Karpas-422 (cell line): ENCODE measurements at regions not wholly inside any gene's neighbourhood (a gene's known extent, or its start where the extent isn't known, plus 50 kb on each side); places are given as distances from the start of the nearest gene placed in this dataset.
"Not testable (repeated sequence)": the region's sequence is repeated elsewhere in the genome, so short reads cannot be mapped to it uniquely, and the experiment has no call there.

Experiments
- DNase-seq: peaks from one replicate; pipeline ENCODE4 v3.0.0-alpha.2; 2015
- H2AFZ ChIP-seq: fragments of 200-600 bp; sonication (generic); 2 replicates; pipeline ENCODE4 v1.6.1; 2014; ENCODE audit warnings: antibody characterized with exemption, low read length, mixed read lengths
- H3K27ac ChIP-seq: fragments of 200-600 bp; sonication (generic); 2 replicates; pipeline ENCODE4 v1.5.1; 2014; ENCODE audit warnings: mild to moderate bottlenecking, low read length, moderate library complexity
- H3K27me3 ChIP-seq: fragments of 200-600 bp; sonication (generic); 2 replicates; pipeline ENCODE4 v1.6.1; 2014; ENCODE audit warnings: low read length, mixed read lengths
- H3K36me3 ChIP-seq: fragments of 200-600 bp; sonication (generic); 2 replicates; pipeline ENCODE4 v1.6.1; 2014; ENCODE audit warnings: low read length, mixed read lengths; ENCODE audit not compliant: insufficient read depth
- H3K4me1 ChIP-seq: fragments of 200-600 bp; sonication (generic); 2 replicates; pipeline ENCODE4 v1.6.1; 2014; ENCODE audit warnings: mild to moderate bottlenecking, low read length, mixed read lengths
- H3K4me2 ChIP-seq: fragments of 200-600 bp; sonication (generic); 2 replicates; pipeline ENCODE4 v1.6.1; 2014; ENCODE audit warnings: low read length, low read depth, mild to moderate bottlenecking; ENCODE audit not compliant: poor library complexity, severe bottlenecking
- H3K4me3 ChIP-seq: fragments of 200-600 bp; sonication (generic); 2 replicates; pipeline ENCODE4 v1.5.1; 2014; ENCODE audit warnings: mild to moderate bottlenecking, antibody characterized with exemption, low read length, mixed read lengths
- H3K79me2 ChIP-seq: fragments of 200-600 bp; sonication (generic); 2 replicates; pipeline ENCODE4 v1.6.1; 2014; ENCODE audit warnings: mild to moderate bottlenecking, low read length, mixed read lengths
- H3K9ac ChIP-seq: fragments of 200-600 bp; sonication (generic); 2 replicates; pipeline ENCODE4 v1.6.0; 2014; ENCODE audit warnings: low read length
- H3K9me2 ChIP-seq: fragments of 200-600 bp; sonication (generic), shearing (Covaris generic); replicated peaks from 2 replicates; pipeline ENCODE4 v1.6.0; 2014; ENCODE audit warnings: mild to moderate bottlenecking, low read length, moderate library complexity; ENCODE audit not compliant: insufficient read depth
- H3K9me3 ChIP-seq: fragments of 300-700, 200-600 bp; sonication (generic); 2 replicates; pipeline ENCODE4 v1.6.1; 2014; ENCODE audit warnings: low read length, mixed read lengths
- H4K20me1 ChIP-seq: fragments of 200-600 bp; sonication (generic); 2 replicates; pipeline ENCODE4 v1.6.1; 2014; ENCODE audit warnings: mild to moderate bottlenecking, antibody characterized with exemption, low read length, low read depth; ENCODE audit not compliant: insufficient read depth

DNA sequence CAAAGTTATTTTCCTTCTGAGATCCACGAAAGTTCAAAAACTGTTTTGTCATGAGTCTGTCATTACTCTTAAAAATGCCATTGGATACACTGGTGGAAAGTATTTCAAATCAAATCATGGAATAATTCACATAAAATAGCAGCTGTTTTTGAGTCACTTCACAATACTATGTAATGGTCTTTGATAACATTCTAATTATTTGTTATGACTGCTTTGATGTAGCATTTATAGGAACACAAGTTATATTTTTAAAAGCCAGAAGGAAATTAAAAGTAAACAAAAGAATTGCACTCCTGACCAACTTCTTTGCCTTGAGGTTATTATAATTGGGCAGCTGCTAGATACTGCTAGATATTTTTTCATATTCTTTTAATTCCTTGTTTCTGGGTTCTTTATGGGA, 473.2 kb downstream of the CCER1 start:
- Histone ChIP-seq H3K4me3 (no peak overlapping the region), H3K79me2 (no peaks in the 10 kb centered on the region), H3K27me3 (no peaks in the 10 kb centered on the region), H3K9me2 (no peaks in the 10 kb centered on the region), H3K9me3 (peaks cover 9% of the 10 kb centered on the region; the same call in 1 of the 2 replicates), H3K27ac (no peak overlapping the region), H3K4me2 (no peak overlapping the region), H3K9ac (no peak overlapping the region), H3K36me3 (no peaks in the 10 kb centered on the region), H2AFZ (no peak overlapping the region), H3K4me1 (no peaks in the 10 kb centered on the region), H4K20me1 (no peaks in the 10 kb centered on the region)
- no peak for DNase-seq

DNA sequence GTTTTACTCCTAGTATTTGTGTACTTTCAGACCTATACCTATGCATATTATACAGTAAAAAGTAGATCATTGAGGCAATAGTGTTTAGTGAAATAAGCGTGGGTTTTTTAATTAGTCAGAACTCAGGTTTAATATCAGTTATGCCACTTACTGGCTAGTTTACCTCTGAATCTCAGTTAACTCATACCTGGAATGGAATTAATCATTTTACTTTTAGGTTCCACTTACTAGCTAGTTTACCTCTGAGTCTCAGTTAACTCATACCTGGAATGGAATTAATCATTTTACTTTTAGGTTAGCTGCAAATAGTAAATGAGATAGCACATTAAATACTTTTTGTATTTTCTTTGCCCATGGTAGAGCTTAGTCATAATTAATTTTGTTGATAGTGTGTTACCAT, 475.7 kb downstream of the CCER1 start:
- Histone ChIP-seq H3K36me3 (no peaks in the 10 kb centered on the region), H4K20me1 (no peaks in the 10 kb centered on the region), H3K27me3 (no peaks in the 10 kb centered on the region), H3K9me3 (peaks cover 9% of the 10 kb centered on the region; the same call in 1 of the 2 replicates), H3K79me2 (no peaks in the 10 kb centered on the region), H3K4me2 (no peak overlapping the region), H2AFZ (no peak overlapping the region), H3K9ac (no peak overlapping the region), H3K27ac (no peak overlapping the region), H3K4me1 (no peaks in the 10 kb centered on the region), H3K4me3 (no peak overlapping the region), H3K9me2 (no peaks in the 10 kb centered on the region)
- DNase-seq = no peak

DNA sequence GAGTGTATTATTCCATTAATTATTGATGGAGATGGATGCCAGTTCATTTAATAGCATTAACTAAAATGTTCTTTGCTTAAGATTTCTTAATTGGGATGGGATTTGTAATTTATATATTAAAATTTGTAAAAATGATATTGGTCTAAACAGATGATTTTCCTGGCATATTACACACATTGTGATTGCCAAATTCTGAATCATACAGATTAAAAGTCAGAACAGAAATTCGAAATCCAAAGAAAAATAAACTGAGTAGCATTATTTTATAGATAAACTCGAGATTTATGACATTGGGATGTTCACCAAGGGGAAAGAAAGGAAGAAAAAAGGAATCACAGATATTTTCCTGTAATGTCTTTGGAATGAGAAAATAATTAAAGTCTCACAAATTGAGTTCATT, 481.1 kb downstream of the CCER1 start:
- Histone ChIP-seq H3K4me2 (no peak overlapping the region), H3K27me3 (no peaks in the 10 kb centered on the region), H3K4me3 (no peak overlapping the region), H3K9me2 (no peaks in the 10 kb centered on the region), H3K4me1 (no peaks in the 10 kb centered on the region), H2AFZ (no peak overlapping the region), H3K9me3 (peaks cover 3% of the 10 kb centered on the region; the same call in 1 of the 2 replicates), H4K20me1 (no peaks in the 10 kb centered on the region), H3K27ac (no peak overlapping the region), H3K36me3 (no peaks in the 10 kb centered on the region), H3K79me2 (no peaks in the 10 kb centered on the region), H3K9ac (no peak overlapping the region)
- no peak for DNase-seq

DNA sequence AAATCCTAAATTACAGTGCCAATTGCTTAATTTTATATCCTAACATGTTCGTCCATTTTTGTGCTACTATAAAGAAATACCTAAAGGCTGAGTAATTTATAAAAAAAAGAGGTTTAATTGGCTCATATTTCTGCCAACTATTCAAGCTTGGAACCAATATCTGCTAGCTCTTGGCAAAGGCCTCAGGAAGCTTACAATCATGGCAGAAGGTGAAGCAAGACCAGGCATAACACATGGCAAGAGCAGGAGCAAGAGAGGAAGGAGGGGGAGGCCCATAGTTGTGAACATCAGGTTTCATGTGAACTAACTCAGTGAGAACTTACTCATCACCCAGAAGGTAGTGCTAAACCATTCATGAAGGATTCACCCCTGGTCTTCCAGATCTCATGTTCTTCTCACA, 494.3 kb downstream of the CCER1 start:
- no peak overlapping the region for H3K27ac ChIP-seq
- H3K79me2 ChIP-seq = no peaks in the 10 kb centered on the region
- H3K9me3 ChIP-seq = peaks cover 9% of the 10 kb centered on the region
- no peaks in the 10 kb centered on the region for H3K27me3 ChIP-seq
- DNase-seq = no peak
- H3K4me3 ChIP-seq = no peak overlapping the region
- no peak overlapping the region for H3K4me2 ChIP-seq
- H3K9ac ChIP-seq = no peak overlapping the region
- H3K9me2 ChIP-seq = no peaks in the 10 kb centered on the region
- no peaks in the 10 kb centered on the region for H4K20me1 ChIP-seq
- H3K4me1 ChIP-seq = no peaks in the 10 kb centered on the region
- H2AFZ ChIP-seq = no peak overlapping the region
- H3K36me3 ChIP-seq = no peaks in the 10 kb centered on the region

DNA sequence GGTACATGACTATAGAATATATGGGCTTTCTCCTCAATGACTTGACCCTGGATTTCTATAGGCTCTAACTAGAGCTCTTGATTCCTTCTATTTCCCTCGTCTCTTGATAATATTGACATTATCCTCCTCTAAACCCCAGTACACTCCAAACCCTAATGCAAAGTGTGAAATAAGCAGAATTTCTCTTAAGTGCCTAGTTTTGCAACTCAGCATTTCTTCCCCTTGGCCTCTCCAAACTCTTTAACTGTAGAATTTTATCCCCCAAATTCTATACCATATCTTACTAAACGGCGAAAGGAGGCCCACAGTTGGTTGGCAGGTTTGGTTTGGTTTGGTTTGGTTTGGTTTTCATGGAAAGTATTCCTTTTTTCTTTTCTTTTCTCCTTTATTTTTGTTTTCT, 498.7 kb downstream of the CCER1 start:
- no peaks in the 10 kb centered on the region for H3K9me2 ChIP-seq
- H3K27ac ChIP-seq = no peak overlapping the region
- no peaks in the 10 kb centered on the region for H3K4me1 ChIP-seq
- H3K9me3 ChIP-seq = peaks cover 7% of the 10 kb centered on the region; the same call in 1 of the 2 replicates
- no peaks in the 10 kb centered on the region for H3K27me3 ChIP-seq
- H4K20me1 ChIP-seq = no peaks in the 10 kb centered on the region
- no peak for DNase-seq
- no peak overlapping the region for H3K4me3 ChIP-seq
- H3K36me3 ChIP-seq = no peaks in the 10 kb centered on the region
- H3K4me2 ChIP-seq = no peak overlapping the region
- no peak overlapping the region for H2AFZ ChIP-seq
- no peak overlapping the region for H3K9ac ChIP-seq
- H3K79me2 ChIP-seq = no peaks in the 10 kb centered on the region

DNA sequence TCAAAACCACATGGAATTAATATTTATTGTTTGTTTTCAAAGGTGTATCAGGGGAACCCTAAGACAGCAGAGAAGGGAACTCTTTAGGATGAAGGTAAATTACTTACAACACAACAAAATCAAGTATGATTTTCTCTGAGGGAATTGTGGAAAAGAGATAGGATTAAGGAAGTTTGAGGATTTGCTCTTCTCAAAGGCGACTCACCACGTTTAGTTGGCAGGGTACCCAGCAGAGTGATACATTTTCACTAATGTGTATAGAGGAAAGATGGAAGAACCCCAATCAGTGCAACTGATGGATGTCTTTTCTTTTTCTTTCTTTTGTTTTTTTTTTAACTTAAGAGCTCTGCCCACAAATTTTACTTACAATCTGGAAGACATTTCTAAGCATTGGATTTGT, 499.2 kb downstream of the CCER1 start:
- Histone ChIP-seq H3K9me2 (no peaks in the 10 kb centered on the region), H3K9ac (no peak overlapping the region), H3K79me2 (no peaks in the 10 kb centered on the region), H3K27ac (no peak overlapping the region), H3K4me1 (no peaks in the 10 kb centered on the region), H3K4me2 (no peak overlapping the region), H3K36me3 (no peaks in the 10 kb centered on the region), H3K27me3 (no peaks in the 10 kb centered on the region), H3K4me3 (no peak overlapping the region), H3K9me3 (peaks cover 7% of the 10 kb centered on the region; the same call in 1 of the 2 replicates), H4K20me1 (no peaks in the 10 kb centered on the region), H2AFZ (no peak overlapping the region)
- DNase-seq = no peak

DNA sequence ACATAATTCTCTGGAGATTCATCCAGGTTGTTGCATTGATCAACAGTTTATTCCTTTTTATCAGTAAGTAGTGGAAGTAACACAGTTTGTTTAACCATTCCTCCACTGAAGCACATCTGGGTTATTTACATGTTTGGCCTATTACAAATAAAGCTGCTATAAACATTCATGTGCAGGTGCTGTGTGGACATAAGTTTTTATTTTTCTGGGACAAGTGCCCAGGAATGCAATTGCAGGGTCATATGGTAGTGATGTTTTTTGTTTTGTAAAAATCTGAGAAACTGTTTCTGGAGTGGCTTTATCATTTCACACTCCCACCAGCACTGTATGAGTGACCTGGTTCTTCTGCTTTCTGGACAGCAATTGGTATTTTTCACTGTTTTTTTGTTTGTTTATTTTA, 505.4 kb downstream of the CCER1 start:
- no peak overlapping the region for H3K9ac ChIP-seq
- H3K36me3 ChIP-seq = no peaks in the 10 kb centered on the region
- H3K4me2 ChIP-seq = no peak overlapping the region
- no peaks in the 10 kb centered on the region for H3K4me1 ChIP-seq
- H3K79me2 ChIP-seq = no peaks in the 10 kb centered on the region
- H2AFZ ChIP-seq = no peak overlapping the region
- no peaks in the 10 kb centered on the region for H3K27me3 ChIP-seq
- H4K20me1 ChIP-seq = no peaks in the 10 kb centered on the region
- no peak for DNase-seq
- peaks cover 7% of the 10 kb centered on the region; the same call in 1 of the 2 replicates for H3K9me3 ChIP-seq
- no peaks in the 10 kb centered on the region for H3K9me2 ChIP-seq
- H3K4me3 ChIP-seq = no peak overlapping the region
- no peak overlapping the region for H3K27ac ChIP-seq

DNA sequence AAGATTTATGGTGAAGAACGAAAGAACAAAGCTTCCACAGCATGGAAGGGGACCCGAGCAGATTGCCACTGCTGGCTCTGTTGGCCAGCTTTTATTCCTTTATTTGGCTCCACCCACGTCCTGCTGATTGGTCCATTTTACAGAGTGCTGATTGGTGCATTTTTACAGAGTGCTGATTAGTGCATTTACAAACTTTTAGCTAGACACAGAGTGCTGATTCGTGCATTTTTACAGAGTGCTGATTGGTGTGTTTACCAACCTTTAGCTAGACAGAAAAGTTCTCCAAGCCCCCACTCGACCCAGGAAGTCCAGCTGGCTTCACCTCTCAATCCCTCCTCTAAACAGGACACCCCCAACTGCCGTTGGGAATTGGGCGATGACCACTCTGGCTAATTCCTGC, 511.5 kb downstream of the CCER1 start:
- H3K4me1 ChIP-seq, H2AFZ ChIP-seq, DNase-seq, H3K4me3 ChIP-seq, H3K36me3 ChIP-seq, H3K9me2 ChIP-seq, H3K9ac ChIP-seq, H3K27me3 ChIP-seq, H3K79me2 ChIP-seq, H3K27ac ChIP-seq, H3K4me2 ChIP-seq, H4K20me1 ChIP-seq, H3K9me3 ChIP-seq: not testable (repeated sequence)

DNA sequence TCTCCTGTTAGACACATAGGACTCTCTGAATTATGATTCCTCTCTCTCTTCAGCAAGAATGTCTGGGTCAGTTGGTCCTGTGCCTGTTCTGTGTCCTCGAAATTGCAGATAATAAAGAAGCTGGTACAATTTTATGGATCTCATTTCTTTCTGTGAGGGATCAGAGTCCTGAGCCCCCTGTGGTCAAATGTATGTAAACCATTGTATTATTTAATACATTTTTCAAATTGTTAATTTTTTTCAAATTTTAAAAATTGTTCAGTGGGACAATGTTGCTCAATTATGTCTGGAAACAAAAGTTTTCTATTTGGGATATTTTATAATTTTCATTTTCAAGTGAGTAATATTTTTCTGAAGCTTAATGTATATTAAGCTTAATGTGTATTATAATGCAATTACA, 513.5 kb downstream of the CCER1 start:
- Histone ChIP-seq H3K27me3 (no peaks in the 10 kb centered on the region), H2AFZ (no peak overlapping the region), H3K9me3 (peaks cover 6% of the 10 kb centered on the region; the same call in 1 of the 2 replicates), H3K36me3 (no peaks in the 10 kb centered on the region), H4K20me1 (no peaks in the 10 kb centered on the region), H3K9ac (no peak overlapping the region), H3K4me1 (no peaks in the 10 kb centered on the region), H3K4me2 (no peak overlapping the region), H3K27ac (no peak overlapping the region), H3K79me2 (no peaks in the 10 kb centered on the region), H3K4me3 (no peak overlapping the region), H3K9me2 (no peaks in the 10 kb centered on the region)
- DNase-seq = no peak
